ENCODE measurements at regions not wholly inside any gene's neighbourhood (a gene's known extent, or its start where the extent isn't known, plus 50 kb on each side); places are given as distances from the start of the nearest gene placed in this dataset.

GRCh38 chr6:22045261-22045912 is 251.4 kb downstream of the PRL start:
- no peak for DNase-seq (ENCODE audit: low read depth)
- H3K4me3 ChIP-seq (ENCODE audit: low read length), result no peak overlapping the region
- TF ChIP-seq, protein P1, sequence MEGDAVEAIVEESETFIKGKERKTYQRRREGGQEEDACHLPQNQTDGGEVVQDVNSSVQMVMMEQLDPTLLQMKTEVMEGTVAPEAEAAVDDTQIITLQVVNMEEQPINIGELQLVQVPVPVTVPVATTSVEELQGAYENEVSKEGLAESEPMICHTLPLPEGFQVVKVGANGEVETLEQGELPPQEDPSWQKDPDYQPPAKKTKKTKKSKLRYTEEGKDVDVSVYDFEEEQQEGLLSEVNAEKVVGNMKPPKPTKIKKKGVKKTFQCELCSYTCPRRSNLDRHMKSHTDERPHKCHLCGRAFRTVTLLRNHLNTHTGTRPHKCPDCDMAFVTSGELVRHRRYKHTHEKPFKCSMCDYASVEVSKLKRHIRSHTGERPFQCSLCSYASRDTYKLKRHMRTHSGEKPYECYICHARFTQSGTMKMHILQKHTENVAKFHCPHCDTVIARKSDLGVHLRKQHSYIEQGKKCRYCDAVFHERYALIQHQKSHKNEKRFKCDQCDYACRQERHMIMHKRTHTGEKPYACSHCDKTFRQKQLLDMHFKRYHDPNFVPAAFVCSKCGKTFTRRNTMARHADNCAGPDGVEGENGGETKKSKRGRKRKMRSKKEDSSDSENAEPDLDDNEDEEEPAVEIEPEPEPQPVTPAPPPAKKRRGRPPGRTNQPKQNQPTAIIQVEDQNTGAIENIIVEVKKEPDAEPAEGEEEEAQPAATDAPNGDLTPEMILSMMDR (IDR thresholded peaks at IDR 0.05; ENCODE audit: insufficient read depth, low read depth, low read length, missing control alignments), result no peak

- TF ChIP-seq, protein P1 (IDR thresholded peaks at IDR 0.05; ENCODE audit: insufficient read depth, low read depth, low read length, missing control alignments), result no peak
- H3K4me3 ChIP-seq (ENCODE audit: low read length), result no peak overlapping the region
- DNase-seq (ENCODE audit: low read depth), result peak; percentile 33
Observed at GRCh38 chr6:22049002-22049401, 247.8 kb downstream of the PRL start.

DNA sequence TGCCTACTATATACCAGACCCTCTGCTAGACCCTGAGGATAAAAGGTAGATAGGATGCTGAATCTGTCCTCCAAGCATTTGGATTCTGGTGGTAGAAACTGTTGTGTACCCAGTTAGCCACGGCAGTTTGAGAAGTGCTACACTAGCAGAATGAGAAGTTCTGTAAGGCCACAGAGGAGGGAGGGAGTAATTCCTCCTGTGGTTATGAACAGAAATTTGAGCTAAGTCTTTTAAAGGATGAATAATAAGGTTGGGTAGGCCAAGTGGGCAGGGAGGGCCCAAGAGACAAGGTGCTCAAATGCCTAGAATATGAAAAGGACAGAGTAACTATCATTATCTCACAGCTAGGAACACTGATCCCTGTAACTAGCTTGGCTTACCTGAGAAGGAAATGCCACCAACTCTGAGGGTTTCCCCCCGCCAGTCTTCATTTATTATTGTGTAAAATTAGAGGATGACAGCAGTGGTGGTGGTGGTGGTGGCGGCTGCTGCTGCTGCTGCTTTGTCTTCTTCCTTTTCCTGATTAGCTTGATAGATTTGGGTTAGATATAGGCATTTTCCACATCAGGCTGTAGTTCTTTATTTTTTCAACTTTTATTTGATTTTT is 243.3 kb downstream of the PRL start:
- no peak overlapping the region for H3K4me3 ChIP-seq (ENCODE audit: low read length)
- TF ChIP-seq, protein P1 (IDR thresholded peaks at IDR 0.05; ENCODE audit: insufficient read depth, low read depth, low read length, missing control alignments), result no peak
- DNase-seq (ENCODE audit: low read depth), result no peak

DNA sequence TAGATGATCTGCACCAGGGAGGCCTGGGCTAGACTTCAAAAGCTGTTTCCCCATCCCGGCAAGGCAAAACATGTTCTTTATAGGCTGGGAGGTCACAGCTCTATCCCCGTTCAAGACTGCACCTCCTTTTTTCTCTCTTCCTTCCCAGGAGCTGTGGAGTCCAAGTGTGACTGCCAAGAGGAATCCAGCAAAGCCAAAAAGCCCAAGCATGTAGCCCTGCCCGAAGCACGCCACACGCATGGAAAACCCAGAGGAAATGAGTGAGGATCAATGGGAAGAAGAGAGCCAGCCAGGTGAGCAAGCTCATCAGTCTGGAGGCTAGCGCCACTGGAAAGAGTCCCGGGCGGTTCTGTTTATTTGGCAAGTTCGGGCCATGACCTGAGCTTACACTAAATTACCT is 240.4 kb downstream of the PRL start:
- DNase-seq (ENCODE audit: low read depth), result peak; percentile 60
- TF ChIP-seq, protein P1 (IDR thresholded peaks at IDR 0.05; ENCODE audit: insufficient read depth, low read depth, low read length, missing control alignments), result no peak
- no peak overlapping the region for H3K4me3 ChIP-seq (ENCODE audit: low read length)

GRCh38 chr6:22057962-22058361 is 238.9 kb downstream of the PRL start:
- peak; percentile 9 for DNase-seq (ENCODE audit: low read depth)
- no peak overlapping the region for H3K4me3 ChIP-seq (ENCODE audit: low read length)
- TF ChIP-seq, protein P1 (IDR thresholded peaks at IDR 0.05; ENCODE audit: insufficient read depth, low read depth, low read length, missing control alignments), result no peak

DNA sequence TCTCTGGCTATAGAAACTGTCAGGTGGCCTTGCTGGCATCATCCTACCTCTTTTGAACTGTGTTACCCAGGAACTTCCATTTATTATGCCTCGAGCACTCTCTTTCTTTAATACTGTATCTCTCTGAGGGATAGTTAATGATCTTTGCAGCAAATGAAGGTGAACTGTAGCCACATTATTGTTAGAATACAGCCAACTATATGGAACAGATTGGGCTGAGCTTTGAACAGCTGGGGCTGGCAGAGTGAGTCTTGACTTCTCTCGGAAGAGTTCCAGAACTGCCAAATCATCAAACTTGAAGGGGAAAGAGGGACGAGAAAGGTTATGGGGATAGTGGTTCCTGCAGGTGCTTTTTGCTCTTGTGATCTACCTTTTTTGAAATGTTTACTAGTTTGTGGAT is 237.7 kb downstream of the PRL start:
- TF ChIP-seq, protein P1 (IDR thresholded peaks at IDR 0.05; ENCODE audit: insufficient read depth, low read depth, low read length, missing control alignments), result no peak
- no peak for DNase-seq (ENCODE audit: low read depth)
- H3K4me3 ChIP-seq (ENCODE audit: low read length), result no peak overlapping the region

DNA sequence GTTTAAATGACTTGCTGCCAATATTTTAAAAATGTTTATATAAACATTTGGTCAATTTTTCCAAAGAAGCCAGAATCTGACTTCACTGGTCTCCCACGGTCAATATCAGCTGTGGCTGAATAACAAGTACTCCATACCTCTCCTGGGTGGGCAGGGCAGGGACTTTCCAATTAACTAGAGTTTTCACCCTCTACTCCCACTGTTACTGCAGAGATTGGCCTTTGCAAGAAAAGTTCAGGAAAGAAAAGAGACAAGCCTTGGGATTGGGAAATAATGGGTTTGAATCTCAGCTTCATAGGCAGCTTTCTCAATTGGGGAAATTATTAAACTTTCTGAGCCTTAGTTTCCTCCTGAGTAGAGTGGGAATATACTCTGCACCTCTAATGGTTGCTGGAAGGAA is 236.9 kb downstream of the PRL start:
- TF ChIP-seq, protein P1 (IDR thresholded peaks at IDR 0.05; ENCODE audit: insufficient read depth, low read depth, low read length, missing control alignments), result no peak
- no peak overlapping the region for H3K4me3 ChIP-seq (ENCODE audit: low read length)
- DNase-seq (ENCODE audit: low read depth), result no peak
